GM12878 (cell line): ENCODE measurements at regions not wholly inside any gene's neighbourhood (a gene's known extent, or its start where the extent isn't known, plus 50 kb on each side); places are given as distances from the start of the nearest gene placed in this dataset.

Experiments
- BACH1 ChIP-seq: fragments of 450-650 bp; IDR thresholded peaks from 2 replicates; pipeline ENCODE4 v1.6.1; 2017; ENCODE audit warnings: mild to moderate bottlenecking, borderline replicate concordance
- BRCA1 ChIP-seq: IDR thresholded peaks from 2 replicates; pipeline ENCODE4 v1.6.1; 2011; ENCODE audit warnings: low read depth, low read length, improper control_type of control experiment
- EGR1 ChIP-seq, 2 experiments: IDR thresholded peaks; 1 replicate in 1 of 2; 2 replicates in 1 of 2; pipeline ENCODE4 v1.6.1; 2011 to 2012; ENCODE audit warnings: low read depth in 2 of 2, low read length in 2 of 2, borderline replicate concordance in 1 of 2, mild to moderate bottlenecking in 1 of 2, moderate library complexity in 1 of 2
- GABPA ChIP-seq: IDR thresholded peaks from 2 replicates; pipeline ENCODE4 v1.6.1; 2014; ENCODE audit warnings: antibody characterized with exemption, low read depth, mild to moderate bottlenecking, inconsistent platforms
- MLLT1 ChIP-seq: fragments of 450-650 bp; IDR thresholded peaks from 2 replicates; pipeline ENCODE4 v1.6.1; 2016; ENCODE audit warnings: mild to moderate bottlenecking
- NR2C1 ChIP-seq: fragments of 450-650 bp; IDR thresholded peaks from 2 replicates; pipeline ENCODE4 v1.6.1; 2017; ENCODE audit warnings: antibody characterized with exemption, mild to moderate bottlenecking, moderate library complexity
- PAX5 ChIP-seq: IDR thresholded peaks from 2 replicates; pipeline ENCODE4 v1.6.1; 2011; ENCODE audit warnings: low read depth, low read length, borderline replicate concordance
- SMAD5 ChIP-seq: IDR thresholded peaks from 2 replicates; pipeline ENCODE4 v1.6.1; 2016; ENCODE audit warnings: antibody characterized with exemption, low read depth
- SMC3 ChIP-seq: IDR thresholded peaks from 2 replicates; pipeline ENCODE4 v1.6.1; 2011; ENCODE audit warnings: low read length, improper control_type of control experiment, borderline replicate concordance
- YY1 ChIP-seq: IDR thresholded peaks from 2 replicates; pipeline ENCODE4 v1.6.1; 2011; ENCODE audit warnings: low read depth, mild to moderate bottlenecking, low read length
- ZBTB40 ChIP-seq: fragments of 450-650 bp; IDR thresholded peaks from 2 replicates; pipeline ENCODE4 v1.6.1; 2016; ENCODE audit warnings: mild to moderate bottlenecking, moderate library complexity, borderline replicate concordance
- ZNF207 ChIP-seq: fragments of 450-650 bp; IDR thresholded peaks from 2 replicates; pipeline ENCODE4 v1.6.1; 2014; ENCODE audit warnings: antibody characterized with exemption, mild to moderate bottlenecking, borderline replicate concordance

- TF ChIP-seq ZBTB40 (no peak), BACH1 (no peak), NR2C1 (no peak), SMAD5 (no peak), YY1 (no peak), EGR1 (IDR thresholded peaks at IDR 0.05; ENCODE audit: borderline replicate concordance in 1 of 2, low read depth in 2 of 2, low read length in 2 of 2) (no peak), PAX5 (no peak), MLLT1 (no peak), BRCA1 (no peak), ZNF207 (no peak), SMC3 (no peak), GABPA (no peak)
Measured at GRCh38 chr14:76694106-76694505, 67.2 kb upstream of the VASH1 start (continued).
